GM12878 (cell line): ENCODE measurements at regions not wholly inside any gene's neighbourhood (a gene's known extent, or its start where the extent isn't known, plus 50 kb on each side); places are given as distances from the start of the nearest gene placed in this dataset.

ENCODE experiments used
- ATAC-seq: fragments of 200-7000 bp; cut with Tn5 transposase; 3 replicates; pipeline ENCODE4 v1.9.1; 2020; ENCODE audit warnings: mild to moderate bottlenecking, moderate library complexity
- BruUV-seq: library from RNA; stranded (reverse); fragments of 400-500 nt; replicated peaks from 2 replicates; lab custom pipeline; 2021; lab: Mats Ljungman, UMichigan
- CTCF ChIA-PET: fragments of 300-600 bp; sonication (Branson Sonifier 250); formaldehyde crosslinking; extraction: SDS; loops from one replicate; lab custom pipeline; 2021; ENCODE audit warnings: inconsistent platforms; lab: Yijun Ruan, JAX
- POLR2A ChIA-PET: fragments of 350-600 bp; formaldehyde crosslinking; extraction: SDS; loops from one replicate; lab custom pipeline; 2021; ENCODE audit warnings: inconsistent platforms; lab: Charles Lee
- RAD21 ChIA-PET: fragments of 300-600 bp; sonication (Branson Sonifier 250); formaldehyde crosslinking; loops from one replicate; lab custom pipeline; 2023; ENCODE audit warnings: antibody characterized with exemption; ENCODE audit not compliant: unreplicated experiment; lab: Charles Lee
- SMC1A ChIA-PET: fragments of 300-600 bp; sonication (Branson Sonifier 250); formaldehyde crosslinking; loops from one replicate; lab custom pipeline; 2023; ENCODE audit not compliant: unreplicated experiment, uncharacterized antibody; lab: Charles Lee
- DNase-seq: peaks from one replicate; pipeline ENCODE4 v3.0.0-alpha.2; 2011; ENCODE audit warnings: low read depth, low spot score
- FAIRE-seq: peaks from 3 replicates; lab custom pipeline; 2011; peaks lifted over from hg19 to GRCh38; lab: Jason Lieb, UNC
- H2AFZ ChIP-seq: 2 replicates; pipeline ENCODE4 v1.6.0; 2011; ENCODE audit warnings: low read depth, low read length, control low read depth; ENCODE audit not compliant: control insufficient read depth
- H3K27ac ChIP-seq: 2 replicates; pipeline ENCODE4 v1.5.1; 2011; ENCODE audit warnings: control low read depth; ENCODE audit not compliant: control insufficient read depth, insufficient read depth
- H3K27me3 ChIP-seq, 2 experiments: replicated peaks in 1 of 2; 2 replicates each; pipeline versions ENCODE4 v1.6.0 to v1.6.1; 2011; ENCODE audit warnings: low read length in 1 of 2; ENCODE audit not compliant: control insufficient read depth in 2 of 2, insufficient read depth in 2 of 2
- H3K36me3 ChIP-seq, 2 experiments: 2 replicates each; pipeline ENCODE4 v1.5.1; 2011; ENCODE audit warnings: low read length in 1 of 2; ENCODE audit not compliant: control insufficient read depth in 2 of 2, insufficient read depth in 2 of 2
- H3K4me1 ChIP-seq: 2 replicates; pipeline ENCODE4 v1.6.1; 2011; ENCODE audit warnings: mild to moderate bottlenecking, low read length, moderate library complexity, mixed read lengths; ENCODE audit not compliant: control insufficient read depth, insufficient read depth
- H3K4me2 ChIP-seq: 2 replicates; pipeline ENCODE4 v1.6.0; 2011; ENCODE audit warnings: control low read depth; ENCODE audit not compliant: control insufficient read depth, insufficient read depth
- H3K4me3 ChIP-seq: fragments of 200-600 bp; sonication (generic); 2 replicates; pipeline ENCODE4 v1.5.1; 2016
- H3K79me2 ChIP-seq: 2 replicates; pipeline ENCODE4 v1.6.0; 2011; ENCODE audit warnings: low read length; ENCODE audit not compliant: control insufficient read depth, insufficient read depth
- H3K9ac ChIP-seq: 2 replicates; pipeline ENCODE4 v1.8.0; 2011; ENCODE audit warnings: low read length, control low read depth, mixed read lengths; ENCODE audit not compliant: control insufficient read depth, insufficient read depth
- H3K9me3 ChIP-seq: replicated peaks from 3 replicates; pipeline ENCODE4 v1.5.1; 2011; ENCODE audit warnings: mild to moderate bottlenecking, low read length; ENCODE audit not compliant: control insufficient read depth, insufficient read depth
- H4K20me1 ChIP-seq: 2 replicates; pipeline ENCODE4 v1.6.0; 2011; ENCODE audit not compliant: control insufficient read depth, insufficient read depth
- CBX5 ChIP-seq: sonication (generic); IDR thresholded peaks from 2 replicates; pipeline ENCODE4 v1.6.1; 2016; ENCODE audit warnings: low read depth, moderate library complexity, mild to moderate bottlenecking, inconsistent platforms
- CREM ChIP-seq: IDR thresholded peaks from 2 replicates; pipeline ENCODE4 v1.6.1; 2014; ENCODE audit warnings: antibody characterized with exemption, low read depth
- HDGF ChIP-seq: fragments of 450-650 bp; IDR thresholded peaks from 2 replicates; pipeline ENCODE4 v1.6.1; 2016; ENCODE audit warnings: antibody characterized with exemption
- LARP7 ChIP-seq: fragments of 450-650 bp; IDR thresholded peaks from 2 replicates; pipeline ENCODE4 v1.6.1; 2017; ENCODE audit warnings: mild to moderate bottlenecking
- NR2C2 ChIP-seq: IDR thresholded peaks from 2 replicates; pipeline ENCODE4 v1.6.1; 2011; ENCODE audit warnings: borderline replicate concordance, low read depth; ENCODE audit not compliant: control insufficient read depth, insufficient read length
- SIN3A ChIP-seq: IDR thresholded peaks from 2 replicates; pipeline ENCODE4 v1.6.1; 2012; ENCODE audit warnings: low read depth, low read length, improper control_type of control experiment
- SUZ12 ChIP-seq: fragments of 200-600 bp; sonication (generic); IDR thresholded peaks from one replicate; pipeline ENCODE4 v1.6.1; 2018; ENCODE audit warnings: antibody characterized with exemption, mild to moderate bottlenecking; ENCODE audit not compliant: unreplicated experiment
- YBX1 ChIP-seq: fragments of 450-650 bp; IDR thresholded peaks from 2 replicates; pipeline ENCODE4 v1.6.1; 2016; ENCODE audit warnings: antibody characterized with exemption
- WGBS: methylation state at CpG from one replicate; pipeline ENCODE4 v1.1.6; 2016; ENCODE audit warnings: low lambda C conversion rate; ENCODE audit not compliant: insufficient replicate concordance, insufficient coverage; ENCODE audit errors: missing lambda C conversion rate; 5-methylcytosine and 5-hydroxymethylcytosine counted together
- in situ Hi-C: fragments of 300-500 bp; cut with MboI; formaldehyde crosslinking; loops from 9 replicates; pipeline ENCODE4 v1.14.3; 2018; ENCODE audit warnings: mixed read lengths
- intact Hi-C: fragments of 100-400 bp; cut with micrococcal nuclease; formaldehyde crosslinking; loops from one replicate; pipeline ENCODE4 v1.14.2; 2022; ENCODE audit not compliant: unreplicated experiment
- TF ChIP-seq, protein P1 (sequence below): fragments of 450-650 bp; IDR thresholded peaks from 2 replicates; pipeline ENCODE4 v1.6.1; 2014; ENCODE audit warnings: mild to moderate bottlenecking
- TF ChIP-seq, protein P2 (sequence below): IDR thresholded peaks from 2 replicates; pipeline ENCODE4 v1.6.1; 2012; ENCODE audit warnings: improper control_type of control experiment, low read depth, low read length; ENCODE audit not compliant: insufficient replicate concordance
- TF ChIP-seq, protein P3 (sequence below): fragments of 450-650 bp; IDR thresholded peaks from 2 replicates; pipeline ENCODE4 v1.6.1; 2017; ENCODE audit warnings: borderline replicate concordance

DNA sequence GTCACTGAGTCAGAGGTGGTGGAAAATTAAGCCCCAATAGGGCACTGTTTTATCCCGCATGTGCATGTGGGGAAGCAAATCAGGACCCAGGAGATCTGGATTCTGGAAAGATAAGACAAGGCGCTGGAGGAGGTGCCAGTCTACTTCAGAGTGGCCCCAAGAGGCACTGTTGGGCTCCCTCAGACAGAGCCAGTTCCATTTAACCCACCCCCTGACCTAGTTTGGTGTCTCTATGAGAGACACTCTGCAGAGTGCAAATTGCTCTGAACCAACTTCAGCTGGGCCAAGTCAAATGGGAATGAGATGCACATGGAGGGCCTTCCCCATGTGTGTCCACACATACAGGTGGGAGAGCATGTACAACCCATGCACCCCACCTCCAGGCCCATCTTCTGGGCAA lies 71.1 kb upstream of the MED9 start (continued):
- TF ChIP-seq NR2C2 (no peak), SUZ12 (no peak)

DNA sequence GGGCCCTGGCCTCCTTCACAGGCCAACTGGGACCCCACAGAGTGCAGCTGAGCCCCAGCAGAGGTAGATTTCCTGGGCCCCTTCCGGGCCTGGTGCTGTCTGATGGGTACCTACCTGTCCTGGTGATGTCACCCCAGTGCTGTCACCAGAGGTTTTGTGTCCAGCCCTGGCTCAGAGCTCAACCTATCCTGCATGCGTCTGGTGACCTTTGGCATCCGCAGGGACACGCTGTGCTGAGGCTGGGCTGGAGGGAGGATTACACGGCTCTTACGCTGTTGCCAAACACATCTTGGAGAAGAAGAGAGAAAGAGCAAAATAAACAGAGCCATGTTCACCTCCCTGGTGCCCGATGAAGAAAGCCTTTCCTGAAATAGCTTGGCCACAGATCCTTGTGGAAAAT lies 70.6 kb upstream of the MED9 start:
- SMC1A ChIA-PET = no interaction called here
- no peak for TF ChIP-seq HDGF
- TF ChIP-seq LARP7 = no peak
- TF ChIP-seq, protein P1, sequence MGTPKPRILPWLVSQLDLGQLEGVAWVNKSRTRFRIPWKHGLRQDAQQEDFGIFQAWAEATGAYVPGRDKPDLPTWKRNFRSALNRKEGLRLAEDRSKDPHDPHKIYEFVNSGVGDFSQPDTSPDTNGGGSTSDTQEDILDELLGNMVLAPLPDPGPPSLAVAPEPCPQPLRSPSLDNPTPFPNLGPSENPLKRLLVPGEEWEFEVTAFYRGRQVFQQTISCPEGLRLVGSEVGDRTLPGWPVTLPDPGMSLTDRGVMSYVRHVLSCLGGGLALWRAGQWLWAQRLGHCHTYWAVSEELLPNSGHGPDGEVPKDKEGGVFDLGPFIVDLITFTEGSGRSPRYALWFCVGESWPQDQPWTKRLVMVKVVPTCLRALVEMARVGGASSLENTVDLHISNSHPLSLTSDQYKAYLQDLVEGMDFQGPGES = no peak
- TF ChIP-seq CBX5 = no peak
- TF ChIP-seq, protein P2, sequence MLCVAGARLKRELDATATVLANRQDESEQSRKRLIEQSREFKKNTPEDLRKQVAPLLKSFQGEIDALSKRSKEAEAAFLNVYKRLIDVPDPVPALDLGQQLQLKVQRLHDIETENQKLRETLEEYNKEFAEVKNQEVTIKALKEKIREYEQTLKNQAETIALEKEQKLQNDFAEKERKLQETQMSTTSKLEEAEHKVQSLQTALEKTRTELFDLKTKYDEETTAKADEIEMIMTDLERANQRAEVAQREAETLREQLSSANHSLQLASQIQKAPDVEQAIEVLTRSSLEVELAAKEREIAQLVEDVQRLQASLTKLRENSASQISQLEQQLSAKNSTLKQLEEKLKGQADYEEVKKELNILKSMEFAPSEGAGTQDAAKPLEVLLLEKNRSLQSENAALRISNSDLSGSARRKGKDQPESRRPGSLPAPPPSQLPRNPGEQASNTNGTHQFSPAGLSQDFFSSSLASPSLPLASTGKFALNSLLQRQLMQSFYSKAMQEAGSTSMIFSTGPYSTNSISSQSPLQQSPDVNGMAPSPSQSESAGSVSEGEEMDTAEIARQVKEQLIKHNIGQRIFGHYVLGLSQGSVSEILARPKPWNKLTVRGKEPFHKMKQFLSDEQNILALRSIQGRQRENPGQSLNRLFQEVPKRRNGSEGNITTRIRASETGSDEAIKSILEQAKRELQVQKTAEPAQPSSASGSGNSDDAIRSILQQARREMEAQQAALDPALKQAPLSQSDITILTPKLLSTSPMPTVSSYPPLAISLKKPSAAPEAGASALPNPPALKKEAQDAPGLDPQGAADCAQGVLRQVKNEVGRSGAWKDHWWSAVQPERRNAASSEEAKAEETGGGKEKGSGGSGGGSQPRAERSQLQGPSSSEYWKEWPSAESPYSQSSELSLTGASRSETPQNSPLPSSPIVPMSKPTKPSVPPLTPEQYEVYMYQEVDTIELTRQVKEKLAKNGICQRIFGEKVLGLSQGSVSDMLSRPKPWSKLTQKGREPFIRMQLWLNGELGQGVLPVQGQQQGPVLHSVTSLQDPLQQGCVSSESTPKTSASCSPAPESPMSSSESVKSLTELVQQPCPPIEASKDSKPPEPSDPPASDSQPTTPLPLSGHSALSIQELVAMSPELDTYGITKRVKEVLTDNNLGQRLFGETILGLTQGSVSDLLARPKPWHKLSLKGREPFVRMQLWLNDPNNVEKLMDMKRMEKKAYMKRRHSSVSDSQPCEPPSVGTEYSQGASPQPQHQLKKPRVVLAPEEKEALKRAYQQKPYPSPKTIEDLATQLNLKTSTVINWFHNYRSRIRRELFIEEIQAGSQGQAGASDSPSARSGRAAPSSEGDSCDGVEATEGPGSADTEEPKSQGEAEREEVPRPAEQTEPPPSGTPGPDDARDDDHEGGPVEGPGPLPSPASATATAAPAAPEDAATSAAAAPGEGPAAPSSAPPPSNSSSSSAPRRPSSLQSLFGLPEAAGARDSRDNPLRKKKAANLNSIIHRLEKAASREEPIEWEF = no peak
- no peak for TF ChIP-seq CREM
- no peak for TF ChIP-seq YBX1
- TF ChIP-seq SIN3A = no peak
- TF ChIP-seq, protein P3, sequence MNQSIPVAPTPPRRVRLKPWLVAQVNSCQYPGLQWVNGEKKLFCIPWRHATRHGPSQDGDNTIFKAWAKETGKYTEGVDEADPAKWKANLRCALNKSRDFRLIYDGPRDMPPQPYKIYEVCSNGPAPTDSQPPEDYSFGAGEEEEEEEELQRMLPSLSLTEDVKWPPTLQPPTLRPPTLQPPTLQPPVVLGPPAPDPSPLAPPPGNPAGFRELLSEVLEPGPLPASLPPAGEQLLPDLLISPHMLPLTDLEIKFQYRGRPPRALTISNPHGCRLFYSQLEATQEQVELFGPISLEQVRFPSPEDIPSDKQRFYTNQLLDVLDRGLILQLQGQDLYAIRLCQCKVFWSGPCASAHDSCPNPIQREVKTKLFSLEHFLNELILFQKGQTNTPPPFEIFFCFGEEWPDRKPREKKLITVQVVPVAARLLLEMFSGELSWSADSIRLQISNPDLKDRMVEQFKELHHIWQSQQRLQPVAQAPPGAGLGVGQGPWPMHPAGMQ = no peak
- Histone ChIP-seq H2AFZ (no peak overlapping the region), H3K4me3 (no peak overlapping the region), H4K20me1 (0 out of 2 replicates have a peak, but pooled peaks cover 2% of the 10 kb centered on the region), H3K27me3 (peaks cover 0 to 4% of the 10 kb centered on the region in 2 experiments; a peak in 3 of 4 replicates), H3K9ac (no peak overlapping the region), H3K4me1 (no peaks in the 10 kb centered on the region), H3K27ac (no peak overlapping the region), H3K9me3 (no peaks in the 10 kb centered on the region; the same call in 2 of the 3 replicates), H3K36me3 (no peaks in the 10 kb centered on the region), H3K79me2 (no peaks in the 10 kb centered on the region), H3K4me2 (no peak overlapping the region)
- WGBS = 19% methylated on average over 7 of the region's 7 CpGs
- intact Hi-C loops = no loop called here
- FAIRE-seq (no peak), ATAC-seq (no peak), DNase-seq (no peak)
- in situ Hi-C loops = no loop called here
- CTCF ChIA-PET = interaction anchor here (0.6 kb wide), 1 partner anchor 888 kb away, joined by 4 read pairs; no protein-coding TSS in a partner anchor
- BruUV-seq = no TSS peak
- RAD21 ChIA-PET = no interaction called here
- POLR2A ChIA-PET = no interaction called here
